NCI-H2227 treated with DMSO at 0.1 percent for 48 hours (cell line): ENCODE measurements at regions not wholly inside any gene's neighbourhood (a gene's known extent, or its start where the extent isn't known, plus 50 kb on each side); places are given as distances from the start of the nearest gene placed in this dataset.
"Not testable (repeated sequence)": the region's sequence is repeated elsewhere in the genome, so short reads cannot be mapped to it uniquely, and the experiment has no call there.

Source experiments
- DNase-seq: peaks from one replicate; lab custom pipeline; 2025; lab: John Stamatoyannopoulos, UW

GRCh38 chrX:1700757-1701156, 85.9 kb downstream of the ASMT start:
- DNase-seq = no peak

GRCh38 chrX:1701396-1701901, 86.6 kb downstream of the ASMT start:
- DNase-seq = not testable (repeated sequence)

- DNase-seq = not testable (repeated sequence)
Observed at GRCh38 chrX:1702142-1702541, 87.3 kb downstream of the ASMT start.

- DNase-seq = not testable (repeated sequence)
Observed at GRCh38 chrX:1702557-1702956, 87.7 kb downstream of the ASMT start.

GRCh38 chrX:1709277-1709676, 94.4 kb downstream of the ASMT start:
- DNase-seq = not testable (repeated sequence)

GRCh38 chrX:1713296-1713695, 98.4 kb downstream of the ASMT start:
- DNase-seq = no peak

GRCh38 chrX:1717373-1717772, 102.5 kb downstream of the ASMT start:
- no peak for DNase-seq

- DNase-seq = no peak
Observed at GRCh38 chrX:1719270-1719669, 104.4 kb downstream of the ASMT start.

GRCh38 chrX:1720836-1721235, 106.0 kb downstream of the ASMT start:
- no peak for DNase-seq

- DNase-seq = no peak
Observed at GRCh38 chrX:1725472-1725871, 110.6 kb downstream of the ASMT start.

- DNase-seq = no peak
Observed at GRCh38 chrX:1727531-1728027, 112.7 kb downstream of the ASMT start.

- DNase-seq = no peak
Observed at GRCh38 chrX:1734806-1735205, 119.9 kb downstream of the ASMT start.

- DNase-seq = no peak
Observed at GRCh38 chrX:1741816-1742394, 127.0 kb downstream of the ASMT start.

- no peak for DNase-seq
Observed at GRCh38 chrX:1743105-1743504, 128.2 kb downstream of the ASMT start.

GRCh38 chrX:1743663-1744062, 128.8 kb downstream of the ASMT start:
- DNase-seq = no peak

- no peak for DNase-seq
Observed at GRCh38 chrX:1748408-1748807, 133.5 kb downstream of the ASMT start.

- DNase-seq = no peak
Observed at GRCh38 chrX:1749499-1749898, 134.6 kb downstream of the ASMT start.

GRCh38 chrX:1750267-1750666, 135.4 kb downstream of the ASMT start:
- no peak for DNase-seq

- no peak for DNase-seq
Observed at GRCh38 chrX:1751781-1752180, 136.9 kb downstream of the ASMT start.

GRCh38 chrX:1752799-1753198, 137.9 kb downstream of the ASMT start:
- not testable (repeated sequence) for DNase-seq

GRCh38 chrX:1754077-1754476, 139.2 kb downstream of the ASMT start:
- DNase-seq = no peak

- DNase-seq = no peak
Observed at GRCh38 chrX:1763294-1763693, 148.4 kb downstream of the ASMT start.

- DNase-seq = not testable (repeated sequence)
Observed at GRCh38 chrX:1764883-1765364, 150.1 kb downstream of the ASMT start.

GRCh38 chrX:1767026-1767425, 152.2 kb downstream of the ASMT start:
- no peak for DNase-seq
